ENCODE measurements at regions not wholly inside any gene's neighbourhood (a gene's known extent, or its start where the extent isn't known, plus 50 kb on each side); places are given as distances from the start of the nearest gene placed in this dataset.

- no peak for ATAC-seq
Measured at GRCh38 chr12:58977476-58977875, 57.2 kb upstream of the LRIG3 start.

GRCh38 chr12:58976146-58976545 is 55.8 kb upstream of the LRIG3 start:
- H3K4me1 ChIP-seq (ENCODE audit: control insufficient read depth in 1 of 2, insufficient read depth in 2 of 2, low read length in 2 of 2), result no peaks in the 10 kb centered on the region; a peak in 1 of 4 replicates
- DNase-seq (ENCODE audit: low read depth, low spot score), result no peak
- H3K9me3 ChIP-seq (ENCODE audit: control insufficient read depth in 1 of 2, insufficient read depth in 1 of 2, low read depth in 1 of 2, low read length in 2 of 2), result no peaks in the 10 kb centered on the region
- intact Hi-C loops (cut with micrococcal nuclease), result no loop called here
- ChIA-PET CTCF (no interaction called here), RAD21 (ENCODE audit: low non-redundant PET in 1 of 2, low total read pairs in 2 of 2, uncharacterized antibody in 2 of 2, unreplicated experiment in 2 of 2) (no interaction called here), POLR2A (no interaction called here)
- no peak overlapping the region for H2AFZ ChIP-seq (ENCODE audit: low read depth, low read length, poor library complexity, severe bottlenecking)
- no peak overlapping the region for H3K4me2 ChIP-seq (ENCODE audit: low read length)
- H3K9ac ChIP-seq (ENCODE audit: low read length), result no peak overlapping the region
- H3K36me3 ChIP-seq (ENCODE audit: control insufficient read depth in 1 of 2, insufficient read depth in 2 of 2, low read length in 2 of 2), result no peaks in the 10 kb centered on the region
- ATAC-seq, result no peak
- H3K9me2 ChIP-seq (ENCODE audit: insufficient read depth), result no peaks in the 10 kb centered on the region
- H3K27me3 ChIP-seq (ENCODE audit: insufficient read depth, low read length), result no peaks in the 10 kb centered on the region
- H3K79me2 ChIP-seq (ENCODE audit: insufficient read depth, low read length), result no peaks in the 10 kb centered on the region
- H4K20me1 ChIP-seq (ENCODE audit: insufficient read depth), result no peaks in the 10 kb centered on the region
- no peak overlapping the region for H3K27ac ChIP-seq (ENCODE audit: low read depth, low read length)
- BruUV-seq (replicated peaks), result no TSS peak
- H3K4me3 ChIP-seq (replicated peaks in 1 of 2; ENCODE audit: low read depth in 1 of 2, low read length in 2 of 2), result no peak overlapping the region
- TF ChIP-seq ZNF274 (IDR thresholded peaks at IDR 0.05; ENCODE audit: low read depth, low read length), result no peak
- no peak for TF ChIP-seq TCF7L2 (IDR thresholded peaks at IDR 0.05; ENCODE audit: borderline replicate concordance, extremely low read depth, insufficient read depth, insufficient read length)
- TF ChIP-seq ATF3 (IDR thresholded peaks at IDR 0.05), result no peak
- no peak for TF ChIP-seq YY1 (IDR thresholded peaks at IDR 0.05; ENCODE audit: extremely low read depth, insufficient replicate concordance, low read depth, low read length)
- no peak for TF ChIP-seq POLR2A (IDR thresholded peaks at IDR 0.05; ENCODE audit: borderline replicate concordance, extremely low read depth, insufficient read depth, insufficient read length)
- no peak for TF ChIP-seq EGR1 (IDR thresholded peaks at IDR 0.05; ENCODE audit: low read depth)
- TF ChIP-seq REST (IDR thresholded peaks at IDR 0.05; ENCODE audit: low read depth), result no peak
- no peak for TF ChIP-seq POLR2AphosphoS5 (IDR thresholded peaks at IDR 0.05; ENCODE audit: low read depth, low read length)
- TF ChIP-seq SRF (IDR thresholded peaks at IDR 0.05; ENCODE audit: low read depth), result no peak

More at GRCh38 chr12:58977476-58977875, 57.2 kb upstream of the LRIG3 start:
- no peaks in the 10 kb centered on the region for H3K27me3 ChIP-seq (ENCODE audit: insufficient read depth, low read length)
- no TSS peak for BruUV-seq (replicated peaks)
- ChIA-PET POLR2A (no interaction called here), CTCF (no interaction called here), RAD21 (ENCODE audit: low non-redundant PET in 1 of 2, low total read pairs in 2 of 2, uncharacterized antibody in 2 of 2, unreplicated experiment in 2 of 2) (no interaction called here)
- no peak overlapping the region for H2AFZ ChIP-seq (ENCODE audit: low read depth, low read length, poor library complexity, severe bottlenecking)
- H3K9me2 ChIP-seq (ENCODE audit: insufficient read depth), result no peaks in the 10 kb centered on the region
- no peak overlapping the region for H3K27ac ChIP-seq (ENCODE audit: low read depth, low read length)
- no peaks in the 10 kb centered on the region for H3K36me3 ChIP-seq (ENCODE audit: control insufficient read depth in 1 of 2, insufficient read depth in 2 of 2, low read length in 2 of 2)
- H4K20me1 ChIP-seq (ENCODE audit: insufficient read depth), result no peaks in the 10 kb centered on the region
- no peak for DNase-seq (ENCODE audit: low read depth, low spot score)
- no peaks in the 10 kb centered on the region for H3K9me3 ChIP-seq (ENCODE audit: control insufficient read depth in 1 of 2, insufficient read depth in 1 of 2, low read depth in 1 of 2, low read length in 2 of 2)
- no peak overlapping the region for H3K4me3 ChIP-seq (replicated peaks in 1 of 2; ENCODE audit: low read depth in 1 of 2, low read length in 2 of 2)
- H3K4me2 ChIP-seq (ENCODE audit: low read length), result no peak overlapping the region
- intact Hi-C loops (cut with micrococcal nuclease), result no loop called here
- H3K79me2 ChIP-seq (ENCODE audit: insufficient read depth, low read length), result no peaks in the 10 kb centered on the region
- no peaks in the 10 kb centered on the region; a peak in 1 of 4 replicates for H3K4me1 ChIP-seq (ENCODE audit: control insufficient read depth in 1 of 2, insufficient read depth in 2 of 2, low read length in 2 of 2)
- H3K9ac ChIP-seq (ENCODE audit: low read length), result no peak overlapping the region
- TF ChIP-seq JUND (IDR thresholded peaks at IDR 0.05) (no peak), POLR2AphosphoS5 (IDR thresholded peaks at IDR 0.05; ENCODE audit: low read depth, low read length) (no peak), ZFX (IDR thresholded peaks at IDR 0.05) (no peak), SP1 (IDR thresholded peaks at IDR 0.05; ENCODE audit: low read depth) (no peak), CTCF (IDR thresholded peaks at IDR 0.05 in 2 of 3, conservative IDR thresholded peaks at IDR 0.05 in 1 of 3; ENCODE audit: borderline replicate concordance in 1 of 3, insufficient read depth in 1 of 3, low read depth in 2 of 3, low read length in 2 of 3) (no peak), TCF7L2 (IDR thresholded peaks at IDR 0.05; ENCODE audit: borderline replicate concordance, extremely low read depth, insufficient read depth, insufficient read length) (no peak), EZH2 (IDR thresholded peaks at IDR 0.05) (no peak)
